ENCODE measurements at regions not wholly inside any gene's neighbourhood (a gene's known extent, or its start where the extent isn't known, plus 50 kb on each side); places are given as distances from the start of the nearest gene placed in this dataset.

DNA sequence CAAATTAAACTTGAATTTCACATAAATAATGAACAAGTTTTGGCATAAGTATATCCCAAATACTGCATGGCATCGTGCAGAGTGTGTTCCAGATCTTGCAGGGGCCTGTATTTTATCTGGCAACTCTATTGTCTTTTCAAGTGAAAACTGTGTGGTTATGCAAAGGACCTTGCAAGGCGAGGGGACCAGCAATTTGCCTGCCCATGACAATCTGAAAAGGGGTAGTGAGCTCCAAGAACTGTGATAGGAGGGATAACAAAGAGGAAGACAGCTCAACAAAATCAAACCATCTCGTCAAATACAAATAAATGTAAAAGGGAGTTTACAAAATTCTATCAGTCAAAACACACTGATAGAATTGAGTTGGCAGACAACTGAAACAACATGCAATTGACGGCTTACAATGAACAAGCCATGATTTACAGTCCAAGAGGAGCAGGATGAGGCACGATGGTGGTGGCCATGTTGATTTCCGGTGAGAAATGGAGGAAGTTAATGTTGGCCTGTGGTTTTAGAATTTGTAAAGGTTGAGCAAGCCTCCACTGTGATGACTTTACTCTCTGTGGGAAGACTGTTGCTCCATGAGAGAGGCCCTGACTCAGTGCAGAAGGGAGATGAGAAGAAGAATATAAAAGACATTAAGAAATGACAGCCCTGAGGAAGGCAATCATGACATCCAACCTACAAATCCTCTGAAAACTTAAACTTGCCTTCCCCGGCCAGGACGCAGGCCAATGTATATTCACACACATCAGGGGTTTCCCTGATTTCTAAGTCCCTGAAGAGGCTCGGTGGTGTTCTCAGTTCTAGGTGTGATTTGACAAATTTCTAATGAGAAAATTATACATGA lies 132.2 kb downstream of the ADSS2 start:
- TF ChIP-seq EP300 (IDR thresholded peaks at IDR 0.05), result peak in 1 of 4 donors; percentile 49
- TF ChIP-seq, protein P1, sequence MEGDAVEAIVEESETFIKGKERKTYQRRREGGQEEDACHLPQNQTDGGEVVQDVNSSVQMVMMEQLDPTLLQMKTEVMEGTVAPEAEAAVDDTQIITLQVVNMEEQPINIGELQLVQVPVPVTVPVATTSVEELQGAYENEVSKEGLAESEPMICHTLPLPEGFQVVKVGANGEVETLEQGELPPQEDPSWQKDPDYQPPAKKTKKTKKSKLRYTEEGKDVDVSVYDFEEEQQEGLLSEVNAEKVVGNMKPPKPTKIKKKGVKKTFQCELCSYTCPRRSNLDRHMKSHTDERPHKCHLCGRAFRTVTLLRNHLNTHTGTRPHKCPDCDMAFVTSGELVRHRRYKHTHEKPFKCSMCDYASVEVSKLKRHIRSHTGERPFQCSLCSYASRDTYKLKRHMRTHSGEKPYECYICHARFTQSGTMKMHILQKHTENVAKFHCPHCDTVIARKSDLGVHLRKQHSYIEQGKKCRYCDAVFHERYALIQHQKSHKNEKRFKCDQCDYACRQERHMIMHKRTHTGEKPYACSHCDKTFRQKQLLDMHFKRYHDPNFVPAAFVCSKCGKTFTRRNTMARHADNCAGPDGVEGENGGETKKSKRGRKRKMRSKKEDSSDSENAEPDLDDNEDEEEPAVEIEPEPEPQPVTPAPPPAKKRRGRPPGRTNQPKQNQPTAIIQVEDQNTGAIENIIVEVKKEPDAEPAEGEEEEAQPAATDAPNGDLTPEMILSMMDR (IDR thresholded peaks at IDR 0.05), result no peak
- no peak for TF ChIP-seq POLR2A (IDR thresholded peaks at IDR 0.05)
- TF ChIP-seq POLR2AphosphoS5 (IDR thresholded peaks at IDR 0.05), result peak in 1 of 2 donors; percentile 63

All from upper lobe of left lung (tissue), 4 donors.